ENCODE measurements at regions not wholly inside any gene's neighbourhood (a gene's known extent, or its start where the extent isn't known, plus 50 kb on each side); places are given as distances from the start of the nearest gene placed in this dataset.
A peak's percentile ranks its signal among the peaks of the same experiment; 100 is the strongest.

DNA sequence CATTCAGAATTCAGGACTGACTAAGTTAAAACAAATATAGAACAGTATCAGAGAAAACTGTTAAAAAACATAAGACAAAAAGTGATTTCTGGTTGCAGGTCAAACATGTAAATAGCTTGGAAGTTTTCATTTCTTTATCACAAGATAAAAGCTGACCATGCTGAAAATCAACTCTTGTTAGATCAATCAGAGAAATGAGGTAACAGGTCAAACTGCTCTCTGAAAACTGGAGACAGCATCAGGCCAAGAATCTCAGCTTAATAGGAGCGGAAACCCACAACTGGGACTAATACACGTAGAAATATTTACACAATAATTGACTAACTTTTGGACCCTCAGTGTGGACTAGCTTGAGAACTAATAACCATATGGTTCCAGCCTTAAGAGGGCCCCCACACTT lies 1012.8 kb upstream of the EDIL3 start:
- intact Hi-C loops (cut with micrococcal nuclease) = no loop called here
- no peak overlapping the region for H2AFZ ChIP-seq (ENCODE audit: low read depth, low read length)
- no peak for DNase-seq (ENCODE audit: extremely low read depth in 1 of 4, low spot score in 3 of 4)

More for the DNA sequence above, 1012.8 kb upstream of the EDIL3 start:
- no peaks in the 10 kb centered on the region for H4K20me1 ChIP-seq (replicated peaks; ENCODE audit: control insufficient read depth, insufficient read depth, low read length)
- no peaks in the 10 kb centered on the region for H3K9me1 ChIP-seq (ENCODE audit: control insufficient read depth, insufficient read depth, low read length)
- no peak for FAIRE-seq
- TF ChIP-seq GATA2 (CRISPR knock-in tag; IDR thresholded peaks at IDR 0.05) (no peak), MTA3 (IDR thresholded peaks at IDR 0.05; ENCODE audit: borderline replicate concordance) (no peak), ZNF316 (IDR thresholded peaks at IDR 0.05) (peak; percentile 10; the same call in 1 of the 2 replicates)
- TF ChIP-seq, protein P1, sequence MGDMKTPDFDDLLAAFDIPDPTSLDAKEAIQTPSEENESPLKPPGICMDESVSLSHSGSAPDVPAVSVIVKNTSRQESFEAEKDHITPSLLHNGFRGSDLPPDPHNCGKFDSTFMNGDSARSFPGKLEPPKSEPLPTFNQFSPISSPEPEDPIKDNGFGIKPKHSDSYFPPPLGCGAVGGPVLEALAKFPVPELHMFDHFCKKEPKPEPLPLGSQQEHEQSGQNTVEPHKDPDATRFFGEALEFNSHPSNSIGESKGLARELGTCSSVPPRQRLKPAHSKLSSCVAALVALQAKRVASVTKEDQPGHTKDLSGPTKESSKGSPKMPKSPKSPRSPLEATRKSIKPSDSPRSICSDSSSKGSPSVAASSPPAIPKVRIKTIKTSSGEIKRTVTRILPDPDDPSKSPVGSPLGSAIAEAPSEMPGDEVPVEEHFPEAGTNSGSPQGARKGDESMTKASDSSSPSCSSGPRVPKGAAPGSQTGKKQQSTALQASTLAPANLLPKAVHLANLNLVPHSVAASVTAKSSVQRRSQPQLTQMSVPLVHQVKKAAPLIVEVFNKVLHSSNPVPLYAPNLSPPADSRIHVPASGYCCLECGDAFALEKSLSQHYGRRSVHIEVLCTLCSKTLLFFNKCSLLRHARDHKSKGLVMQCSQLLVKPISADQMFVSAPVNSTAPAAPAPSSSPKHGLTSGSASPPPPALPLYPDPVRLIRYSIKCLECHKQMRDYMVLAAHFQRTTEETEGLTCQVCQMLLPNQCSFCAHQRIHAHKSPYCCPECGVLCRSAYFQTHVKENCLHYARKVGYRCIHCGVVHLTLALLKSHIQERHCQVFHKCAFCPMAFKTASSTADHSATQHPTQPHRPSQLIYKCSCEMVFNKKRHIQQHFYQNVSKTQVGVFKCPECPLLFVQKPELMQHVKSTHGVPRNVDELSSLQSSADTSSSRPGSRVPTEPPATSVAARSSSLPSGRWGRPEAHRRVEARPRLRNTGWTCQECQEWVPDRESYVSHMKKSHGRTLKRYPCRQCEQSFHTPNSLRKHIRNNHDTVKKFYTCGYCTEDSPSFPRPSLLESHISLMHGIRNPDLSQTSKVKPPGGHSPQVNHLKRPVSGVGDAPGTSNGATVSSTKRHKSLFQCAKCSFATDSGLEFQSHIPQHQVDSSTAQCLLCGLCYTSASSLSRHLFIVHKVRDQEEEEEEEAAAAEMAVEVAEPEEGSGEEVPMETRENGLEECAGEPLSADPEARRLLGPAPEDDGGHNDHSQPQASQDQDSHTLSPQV (IDR thresholded peaks at IDR 0.05) = no peak
- TF ChIP-seq, protein P2, sequence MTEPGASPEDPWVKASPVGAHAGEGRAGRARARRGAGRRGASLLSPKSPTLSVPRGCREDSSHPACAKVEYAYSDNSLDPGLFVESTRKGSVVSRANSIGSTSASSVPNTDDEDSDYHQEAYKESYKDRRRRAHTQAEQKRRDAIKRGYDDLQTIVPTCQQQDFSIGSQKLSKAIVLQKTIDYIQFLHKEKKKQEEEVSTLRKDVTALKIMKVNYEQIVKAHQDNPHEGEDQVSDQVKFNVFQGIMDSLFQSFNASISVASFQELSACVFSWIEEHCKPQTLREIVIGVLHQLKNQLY (CRISPR knock-in tag; conservative IDR thresholded peaks at IDR 0.05) = no peak
- TF ChIP-seq, protein P3, sequence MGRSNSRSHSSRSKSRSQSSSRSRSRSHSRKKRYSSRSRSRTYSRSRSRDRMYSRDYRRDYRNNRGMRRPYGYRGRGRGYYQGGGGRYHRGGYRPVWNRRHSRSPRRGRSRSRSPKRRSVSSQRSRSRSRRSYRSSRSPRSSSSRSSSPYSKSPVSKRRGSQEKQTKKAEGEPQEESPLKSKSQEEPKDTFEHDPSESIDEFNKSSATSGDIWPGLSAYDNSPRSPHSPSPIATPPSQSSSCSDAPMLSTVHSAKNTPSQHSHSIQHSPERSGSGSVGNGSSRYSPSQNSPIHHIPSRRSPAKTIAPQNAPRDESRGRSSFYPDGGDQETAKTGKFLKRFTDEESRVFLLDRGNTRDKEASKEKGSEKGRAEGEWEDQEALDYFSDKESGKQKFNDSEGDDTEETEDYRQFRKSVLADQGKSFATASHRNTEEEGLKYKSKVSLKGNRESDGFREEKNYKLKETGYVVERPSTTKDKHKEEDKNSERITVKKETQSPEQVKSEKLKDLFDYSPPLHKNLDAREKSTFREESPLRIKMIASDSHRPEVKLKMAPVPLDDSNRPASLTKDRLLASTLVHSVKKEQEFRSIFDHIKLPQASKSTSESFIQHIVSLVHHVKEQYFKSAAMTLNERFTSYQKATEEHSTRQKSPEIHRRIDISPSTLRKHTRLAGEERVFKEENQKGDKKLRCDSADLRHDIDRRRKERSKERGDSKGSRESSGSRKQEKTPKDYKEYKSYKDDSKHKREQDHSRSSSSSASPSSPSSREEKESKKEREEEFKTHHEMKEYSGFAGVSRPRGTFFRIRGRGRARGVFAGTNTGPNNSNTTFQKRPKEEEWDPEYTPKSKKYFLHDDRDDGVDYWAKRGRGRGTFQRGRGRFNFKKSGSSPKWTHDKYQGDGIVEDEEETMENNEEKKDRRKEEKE (IDR thresholded peaks at IDR 0.05; ENCODE audit: borderline replicate concordance in 1 of 2, control insufficient read depth in 1 of 2, low read depth in 2 of 2, low read length in 1 of 2) = no peak
- no peak for ATAC-seq
- in situ Hi-C loops (cut with MboI) = no loop called here
- no peaks in the 10 kb centered on the region for H3K9me3 ChIP-seq (replicated peaks; ENCODE audit: control insufficient read depth, insufficient read depth, low read depth, low read length)
- CTCF ChIA-PET (ENCODE audit: low intra/inter-chr PET ratio) = no interaction called here
- no peaks in the 10 kb centered on the region for H3K4me1 ChIP-seq (replicated peaks in 1 of 2; ENCODE audit: control insufficient read depth in 2 of 2, insufficient read depth in 2 of 2, low read length in 2 of 2)
- H3K27me3 ChIP-seq (ENCODE audit: control insufficient read depth in 2 of 2, insufficient read depth in 2 of 2, low read length in 2 of 2) = no peaks in the 10 kb centered on the region
- no peak overlapping the region for H3K4me3 ChIP-seq
- no TSS peak for BruUV-seq (replicated peaks)
- no peak overlapping the region for H3K9ac ChIP-seq (ENCODE audit: insufficient read depth in 1 of 2, low read depth in 2 of 2, low read length in 2 of 2)
- H3K36me3 ChIP-seq (ENCODE audit: control insufficient read depth, insufficient read depth, low read length) = no peaks in the 10 kb centered on the region
- H3K4me2 ChIP-seq (ENCODE audit: insufficient read depth, low read length) = no peak overlapping the region
- no peak overlapping the region for H3K27ac ChIP-seq (ENCODE audit: extremely low read depth, low read depth, low read length)
- WGBS (ENCODE audit: insufficient coverage, low coverage, missing lambda C conversion rate) = 15% methylated on average over 2 of the region's 2 CpGs
- H3K79me2 ChIP-seq (ENCODE audit: control insufficient read depth, insufficient read depth, low read length) = no peaks in the 10 kb centered on the region
- POLR2A ChIA-PET = interaction anchor here (0.9 to 1.1 kb wide), 2 partner anchors 11 to 14 kb away, joined by 3 read pairs; no protein-coding TSS in a partner anchor
